Liver (tissue), 8 donors: ENCODE measurements at regions not wholly inside any gene's neighbourhood (a gene's known extent, or its start where the extent isn't known, plus 50 kb on each side); places are given as distances from the start of the nearest gene placed in this dataset.

Source experiments
- DNase-seq: peaks from one replicate; pipeline ENCODE4 v3.0.0-alpha.2; 2017; ENCODE audit warnings: low spot score
- H3K27ac ChIP-seq, 2 donors: one replicate each; pipeline ENCODE4 v1.7.0; 2013; ENCODE audit warnings: inconsistent platforms in 2 of 2, low read length in 2 of 2, control low read depth in 1 of 2, low read depth in 1 of 2, mild to moderate bottlenecking in 1 of 2
- H3K27me3 ChIP-seq, 4 donors: one replicate each; pipeline versions ENCODE4 v1.6.1 to v1.7.0; 2013; ENCODE audit warnings: low read length in 3 of 4, inconsistent platforms in 1 of 4, mild to moderate bottlenecking in 1 of 4, moderate library complexity in 1 of 4; ENCODE audit not compliant: control insufficient read depth in 4 of 4, insufficient read depth in 4 of 4
- H3K36me3 ChIP-seq, 4 donors: one replicate each; pipeline versions ENCODE4 v1.6.1 to v1.7.0; 2013; ENCODE audit warnings: low read length in 3 of 4, mild to moderate bottlenecking in 3 of 4, low read depth in 1 of 4, moderate library complexity in 1 of 4; ENCODE audit not compliant: control insufficient read depth in 4 of 4, insufficient read depth in 3 of 4
- H3K4me1 ChIP-seq, 4 donors: one replicate each; pipeline versions ENCODE4 v1.6.1 to v1.7.0; 2013; ENCODE audit warnings: low read length in 3 of 4, mild to moderate bottlenecking in 3 of 4, moderate library complexity in 1 of 4; ENCODE audit not compliant: control insufficient read depth in 4 of 4, insufficient read depth in 4 of 4
- H3K4me3 ChIP-seq, 3 donors: one replicate each; pipeline versions ENCODE4 v1.6.1 to v1.7.0; 2013; ENCODE audit warnings: low read length in 3 of 3, control low read depth in 1 of 3, low read depth in 1 of 3, mild to moderate bottlenecking in 1 of 3
- H3K9ac ChIP-seq, 2 donors: one replicate each; pipeline ENCODE4 v1.7.0; 2013; ENCODE audit warnings: low read length in 2 of 2, mild to moderate bottlenecking in 2 of 2, moderate library complexity in 2 of 2, control low read depth in 1 of 2, low read depth in 1 of 2
- H3K9me3 ChIP-seq, 4 donors: one replicate each; pipeline versions ENCODE4 v1.6.1 to v1.7.0; 2013; ENCODE audit warnings: low read length in 3 of 4; ENCODE audit not compliant: control insufficient read depth in 4 of 4
- EGR1 ChIP-seq, 2 donors: IDR thresholded peaks; 2 replicates each; pipeline ENCODE4 v1.6.1; 2016 to 2018; ENCODE audit warnings: antibody characterized with exemption in 2 of 2, low read depth in 2 of 2
- FOXA1 ChIP-seq: IDR thresholded peaks from 2 replicates; pipeline ENCODE4 v1.6.1; 2016; ENCODE audit warnings: antibody characterized with exemption
- FOXA2 ChIP-seq: IDR thresholded peaks from 2 replicates; pipeline ENCODE4 v1.6.1; 2016; ENCODE audit warnings: antibody characterized with exemption
- GABPA ChIP-seq, 2 donors: IDR thresholded peaks in 1 of 2; conservative IDR thresholded peaks in 1 of 2; 2 replicates each; pipeline ENCODE4 v1.6.1; 2016; ENCODE audit warnings: antibody characterized with exemption in 2 of 2, mild to moderate bottlenecking in 1 of 2, moderate library complexity in 1 of 2
- HNF4G ChIP-seq: IDR thresholded peaks from 2 replicates; pipeline ENCODE4 v1.6.1; 2016; ENCODE audit warnings: antibody characterized with exemption
- JUND ChIP-seq, 2 donors: IDR thresholded peaks; 2 replicates each; pipeline ENCODE4 v1.6.1; 2016; ENCODE audit warnings: antibody characterized with exemption in 2 of 2
- MAX ChIP-seq: IDR thresholded peaks from 2 replicates; pipeline ENCODE4 v1.6.1; 2016; ENCODE audit warnings: antibody characterized with exemption
- NR2F2 ChIP-seq: IDR thresholded peaks from 2 replicates; pipeline ENCODE4 v1.6.1; 2016; ENCODE audit warnings: antibody characterized with exemption
- RAD21 ChIP-seq, 2 donors: IDR thresholded peaks; 2 replicates each; pipeline ENCODE4 v1.6.1; 2016; ENCODE audit warnings: antibody characterized with exemption in 2 of 2, mild to moderate bottlenecking in 2 of 2
- REST ChIP-seq: IDR thresholded peaks from 2 replicates; pipeline ENCODE4 v1.6.1; 2016; ENCODE audit warnings: antibody characterized with exemption, mild to moderate bottlenecking
- RXRA ChIP-seq, 2 donors: IDR thresholded peaks; 2 replicates each; pipeline ENCODE4 v1.6.1; 2017 to 2018; ENCODE audit warnings: antibody characterized with exemption in 2 of 2, mild to moderate bottlenecking in 1 of 2
- TAF1 ChIP-seq: conservative IDR thresholded peaks from 2 replicates; pipeline ENCODE4 v1.6.1; 2016; ENCODE audit warnings: antibody characterized with exemption, mild to moderate bottlenecking
- YY1 ChIP-seq: IDR thresholded peaks from 2 replicates; pipeline ENCODE4 v1.6.1; 2016; ENCODE audit warnings: antibody characterized with exemption, mild to moderate bottlenecking
- ZBTB33 ChIP-seq: IDR thresholded peaks from 2 replicates; pipeline ENCODE4 v1.6.1; 2016; ENCODE audit warnings: antibody characterized with exemption
- WGBS: extraction: QIAGEN DNeasy Blood & Tissue Kit; methylation state at CpG from one replicate; pipeline ENCODE4 v1.1.7; 2013; 5-methylcytosine and 5-hydroxymethylcytosine counted together
- TF ChIP-seq, protein P1 (sequence below): fragments of 150-350 bp; IDR thresholded peaks from 2 replicates; pipeline ENCODE4 v1.5.1; 2017; ENCODE audit warnings: improper control_type of control experiment, low read depth, low read length; ENCODE audit not compliant: missing input control
- donor health status: healthy.
- donor health status: healthy.
- donor health status: healthy.
- donor health status: healthy.
- donor health status: healthy.

GRCh38 chr12:67918441-67918840, 70.8 kb upstream of the IFNG-AS1 start:
- WGBS: 80% methylated on average over 4 of the region's 4 CpGs
- Histone ChIP-seq H3K9me3 (no peaks in the 10 kb centered on the region), H3K4me3 (no peak overlapping the region), H3K36me3 (no peaks in the 10 kb centered on the region), H3K27me3 (peaks cover 0 to 10% (median 0%) of the 10 kb centered on the region in 4 donors), H3K9ac (no peak overlapping the region), H3K4me1 (no peaks in the 10 kb centered on the region), H3K27ac (no peak overlapping the region)
- no peak for TF ChIP-seq REST
- TF ChIP-seq ZBTB33: no peak
- TF ChIP-seq, protein P1, sequence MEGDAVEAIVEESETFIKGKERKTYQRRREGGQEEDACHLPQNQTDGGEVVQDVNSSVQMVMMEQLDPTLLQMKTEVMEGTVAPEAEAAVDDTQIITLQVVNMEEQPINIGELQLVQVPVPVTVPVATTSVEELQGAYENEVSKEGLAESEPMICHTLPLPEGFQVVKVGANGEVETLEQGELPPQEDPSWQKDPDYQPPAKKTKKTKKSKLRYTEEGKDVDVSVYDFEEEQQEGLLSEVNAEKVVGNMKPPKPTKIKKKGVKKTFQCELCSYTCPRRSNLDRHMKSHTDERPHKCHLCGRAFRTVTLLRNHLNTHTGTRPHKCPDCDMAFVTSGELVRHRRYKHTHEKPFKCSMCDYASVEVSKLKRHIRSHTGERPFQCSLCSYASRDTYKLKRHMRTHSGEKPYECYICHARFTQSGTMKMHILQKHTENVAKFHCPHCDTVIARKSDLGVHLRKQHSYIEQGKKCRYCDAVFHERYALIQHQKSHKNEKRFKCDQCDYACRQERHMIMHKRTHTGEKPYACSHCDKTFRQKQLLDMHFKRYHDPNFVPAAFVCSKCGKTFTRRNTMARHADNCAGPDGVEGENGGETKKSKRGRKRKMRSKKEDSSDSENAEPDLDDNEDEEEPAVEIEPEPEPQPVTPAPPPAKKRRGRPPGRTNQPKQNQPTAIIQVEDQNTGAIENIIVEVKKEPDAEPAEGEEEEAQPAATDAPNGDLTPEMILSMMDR: no peak
- TF ChIP-seq MAX: no peak
- TF ChIP-seq FOXA2: no peak
- no peak for TF ChIP-seq YY1
- no peak for TF ChIP-seq JUND (IDR thresholded peaks at IDR 0.05)
- no peak for TF ChIP-seq FOXA1
- TF ChIP-seq EGR1 (IDR thresholded peaks at IDR 0.05; ENCODE audit: low read depth in 2 of 2): no peak
- TF ChIP-seq RAD21 (IDR thresholded peaks at IDR 0.05): no peak
- TF ChIP-seq GABPA (IDR thresholded peaks at IDR 0.05 in 1 of 2, conservative IDR thresholded peaks at IDR 0.05 in 1 of 2): no peak
- no peak for TF ChIP-seq RXRA (IDR thresholded peaks at IDR 0.05)
- no peak for DNase-seq

- no peak overlapping the region for H3K27ac ChIP-seq
- no peaks in the 10 kb centered on the region for H3K9me3 ChIP-seq
- DNase-seq: no peak
- WGBS: 83% methylated on average over 2 of the region's 2 CpGs
- peaks cover 0 to 10% (median 0%) of the 10 kb centered on the region in 4 donors for H3K27me3 ChIP-seq
- no peak for TF ChIP-seq ZBTB33
- TF ChIP-seq NR2F2: no peak
- TF ChIP-seq GABPA (IDR thresholded peaks at IDR 0.05 in 1 of 2, conservative IDR thresholded peaks at IDR 0.05 in 1 of 2): no peak
- no peak for TF ChIP-seq TAF1
- TF ChIP-seq HNF4G: no peak
- no peak for TF ChIP-seq RXRA (IDR thresholded peaks at IDR 0.05)
- TF ChIP-seq RAD21 (IDR thresholded peaks at IDR 0.05): no peak
- TF ChIP-seq YY1: no peak
- H3K9ac ChIP-seq: no peak overlapping the region
- H3K4me1 ChIP-seq: no peaks in the 10 kb centered on the region
- H3K36me3 ChIP-seq: no peaks in the 10 kb centered on the region
- no peak overlapping the region for H3K4me3 ChIP-seq
These were observed 69.8 kb upstream of the IFNG-AS1 start for GRCh38 chr12:67919406-67919805.
